Neuron (in vitro differentiated cells): ENCODE measurements at regions not wholly inside any gene's neighbourhood (a gene's known extent, or its start where the extent isn't known, plus 50 kb on each side); places are given as distances from the start of the nearest gene placed in this dataset.

Experiments used
- H2AFZ ChIP-seq: one replicate; pipeline ENCODE4 v1.6.1; 2013; ENCODE audit warnings: low read depth, mild to moderate bottlenecking, inconsistent platforms, low read length, moderate library complexity
- H3K27me3 ChIP-seq: one replicate; pipeline ENCODE4 v1.6.1; 2013; ENCODE audit warnings: low read length; ENCODE audit not compliant: insufficient read depth
- H3K36me3 ChIP-seq: one replicate; pipeline ENCODE4 v1.6.1; 2013; ENCODE audit warnings: low read length; ENCODE audit not compliant: insufficient read depth
- H3K4me1 ChIP-seq: one replicate; pipeline ENCODE4 v1.6.1; 2013; ENCODE audit warnings: low read length; ENCODE audit not compliant: insufficient read depth
- H3K4me3 ChIP-seq: 2 replicates; pipeline ENCODE4 v1.5.1; 2013; ENCODE audit warnings: mild to moderate bottlenecking, low read length, moderate library complexity
- H3K9me3 ChIP-seq: one replicate; pipeline ENCODE4 v1.6.1; 2013; ENCODE audit warnings: low read length

GRCh38 chr6:3592371-3592941 is 135.6 kb upstream of the SLC22A23 start:
- no peak overlapping the region for H2AFZ ChIP-seq
- no peaks in the 10 kb centered on the region for H3K9me3 ChIP-seq
- H3K4me1 ChIP-seq, result no peaks in the 10 kb centered on the region
- H3K36me3 ChIP-seq, result no peaks in the 10 kb centered on the region
- H3K4me3 ChIP-seq, result no peak overlapping the region
- H3K27me3 ChIP-seq, result no peaks in the 10 kb centered on the region

- H3K9me3 ChIP-seq, result peaks cover 3% of the 10 kb centered on the region
- H3K27me3 ChIP-seq, result no peaks in the 10 kb centered on the region
- H2AFZ ChIP-seq, result no peak overlapping the region
- H3K4me1 ChIP-seq, result no peaks in the 10 kb centered on the region
- H3K4me3 ChIP-seq, result no peak overlapping the region
- no peaks in the 10 kb centered on the region for H3K36me3 ChIP-seq
These were observed 135.1 kb upstream of the SLC22A23 start for GRCh38 chr6:3591970-3592369.

- Histone ChIP-seq H2AFZ (no peak overlapping the region), H3K4me3 (no peak overlapping the region), H3K9me3 (peaks cover 3% of the 10 kb centered on the region), H3K4me1 (no peaks in the 10 kb centered on the region), H3K36me3 (no peaks in the 10 kb centered on the region), H3K27me3 (no peaks in the 10 kb centered on the region)
These were observed 130.8 kb upstream of the SLC22A23 start for GRCh38 chr6:3587660-3588059.

- H3K4me1 ChIP-seq, result no peaks in the 10 kb centered on the region
- no peak overlapping the region for H2AFZ ChIP-seq
- no peaks in the 10 kb centered on the region for H3K27me3 ChIP-seq
- H3K36me3 ChIP-seq, result no peaks in the 10 kb centered on the region
- peaks cover 3% of the 10 kb centered on the region for H3K9me3 ChIP-seq
- no peak overlapping the region for H3K4me3 ChIP-seq
These were observed 128.6 kb upstream of the SLC22A23 start for GRCh38 chr6:3585320-3585935.

DNA sequence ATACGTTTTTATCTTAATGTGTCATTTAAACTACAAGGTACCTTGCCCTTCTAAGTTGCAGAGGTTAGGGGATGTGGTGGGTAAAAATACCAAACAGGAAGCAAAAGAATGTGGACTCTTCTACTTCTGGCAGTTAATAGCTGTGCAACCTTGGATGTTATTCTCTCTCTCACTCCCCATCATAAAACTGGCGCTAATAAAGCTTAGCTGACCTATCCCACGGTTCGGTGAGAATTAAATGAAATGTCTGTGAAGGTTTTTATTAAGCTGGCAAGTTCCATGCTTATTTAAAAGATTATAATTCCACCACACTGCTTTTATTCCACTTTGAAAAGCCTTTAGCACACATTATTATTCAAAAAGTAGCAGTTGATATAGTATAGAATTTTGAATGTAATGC is 127.8 kb upstream of the SLC22A23 start:
- Histone ChIP-seq H3K27me3 (no peaks in the 10 kb centered on the region), H3K4me3 (no peak overlapping the region), H3K4me1 (peaks cover 3% of the 10 kb centered on the region), H2AFZ (no peak overlapping the region), H3K36me3 (no peaks in the 10 kb centered on the region), H3K9me3 (peaks cover 3% of the 10 kb centered on the region)

GRCh38 chr6:3581469-3581868 is 124.6 kb upstream of the SLC22A23 start:
- Histone ChIP-seq H3K4me1 (peaks cover 3% of the 10 kb centered on the region), H3K9me3 (peaks cover 3% of the 10 kb centered on the region), H2AFZ (no peak overlapping the region), H3K27me3 (no peaks in the 10 kb centered on the region), H3K4me3 (no peak overlapping the region), H3K36me3 (no peaks in the 10 kb centered on the region)

- H3K9me3 ChIP-seq, result peaks cover 3% of the 10 kb centered on the region
- H3K4me1 ChIP-seq, result peaks cover 3% of the 10 kb centered on the region
- H3K27me3 ChIP-seq, result no peaks in the 10 kb centered on the region
- H3K36me3 ChIP-seq, result no peaks in the 10 kb centered on the region
- no peak overlapping the region for H2AFZ ChIP-seq
- no peak overlapping the region for H3K4me3 ChIP-seq
These were observed 122.9 kb upstream of the SLC22A23 start for GRCh38 chr6:3579652-3580175.

DNA sequence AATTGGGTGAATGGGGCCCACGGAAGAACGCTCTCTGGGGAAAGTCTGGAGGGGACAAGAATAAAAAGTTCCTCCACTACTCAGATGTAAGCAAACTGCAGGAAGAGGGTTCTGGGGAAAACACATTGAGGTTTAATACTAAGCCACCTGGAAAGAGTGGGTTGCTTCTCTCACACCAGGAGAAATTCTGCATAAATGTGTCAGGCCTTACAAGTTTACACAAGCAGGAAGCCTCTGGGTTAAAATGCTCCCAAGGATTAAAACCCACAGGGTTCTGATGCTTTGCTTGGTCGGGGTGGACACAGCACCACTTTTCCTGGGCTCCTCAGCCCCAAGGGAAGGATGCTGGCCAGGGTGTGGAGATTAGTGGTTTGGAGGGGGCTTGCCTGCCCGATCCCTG is 122.1 kb upstream of the SLC22A23 start:
- Histone ChIP-seq H2AFZ (no peak overlapping the region), H3K27me3 (no peaks in the 10 kb centered on the region), H3K4me3 (no peak overlapping the region), H3K4me1 (peaks cover 3% of the 10 kb centered on the region), H3K9me3 (peaks cover 3% of the 10 kb centered on the region), H3K36me3 (no peaks in the 10 kb centered on the region)

- Histone ChIP-seq H3K27me3 (no peaks in the 10 kb centered on the region), H3K4me1 (peaks cover 3% of the 10 kb centered on the region), H3K9me3 (peaks cover 3% of the 10 kb centered on the region), H2AFZ (no peak overlapping the region), H3K36me3 (no peaks in the 10 kb centered on the region), H3K4me3 (no peak overlapping the region)
These were observed 120.7 kb upstream of the SLC22A23 start for GRCh38 chr6:3577517-3577916.

DNA sequence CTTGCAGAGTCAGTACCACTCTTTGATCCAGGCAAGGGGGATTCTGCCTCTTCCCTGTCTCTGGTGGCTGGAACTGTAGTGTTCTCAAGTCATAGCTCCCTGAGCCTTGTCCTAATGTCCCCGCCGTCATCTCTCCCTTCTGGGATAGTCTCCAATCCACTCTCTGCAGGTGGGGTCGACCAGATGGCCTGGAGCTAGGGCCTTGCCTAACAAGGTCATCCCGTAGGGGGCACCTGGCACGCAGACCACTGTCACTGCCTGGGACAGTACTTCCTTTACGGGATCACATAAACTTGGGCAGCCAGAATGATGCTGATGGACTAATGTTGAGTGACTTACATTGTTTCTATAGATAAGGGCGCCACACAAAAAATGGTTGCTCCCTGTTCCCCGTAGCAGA is 118.9 kb upstream of the SLC22A23 start:
- H2AFZ ChIP-seq, result no peak overlapping the region
- peaks cover 3% of the 10 kb centered on the region for H3K4me1 ChIP-seq
- H3K27me3 ChIP-seq, result no peaks in the 10 kb centered on the region
- H3K9me3 ChIP-seq, result peaks cover 3% of the 10 kb centered on the region
- H3K36me3 ChIP-seq, result no peaks in the 10 kb centered on the region
- H3K4me3 ChIP-seq, result no peak overlapping the region

GRCh38 chr6:3575166-3575565 is 118.3 kb upstream of the SLC22A23 start:
- Histone ChIP-seq H3K27me3 (no peaks in the 10 kb centered on the region), H3K9me3 (peaks cover 3% of the 10 kb centered on the region), H2AFZ (no peak overlapping the region), H3K4me3 (no peak overlapping the region), H3K36me3 (no peaks in the 10 kb centered on the region), H3K4me1 (peaks cover 3% of the 10 kb centered on the region)

DNA sequence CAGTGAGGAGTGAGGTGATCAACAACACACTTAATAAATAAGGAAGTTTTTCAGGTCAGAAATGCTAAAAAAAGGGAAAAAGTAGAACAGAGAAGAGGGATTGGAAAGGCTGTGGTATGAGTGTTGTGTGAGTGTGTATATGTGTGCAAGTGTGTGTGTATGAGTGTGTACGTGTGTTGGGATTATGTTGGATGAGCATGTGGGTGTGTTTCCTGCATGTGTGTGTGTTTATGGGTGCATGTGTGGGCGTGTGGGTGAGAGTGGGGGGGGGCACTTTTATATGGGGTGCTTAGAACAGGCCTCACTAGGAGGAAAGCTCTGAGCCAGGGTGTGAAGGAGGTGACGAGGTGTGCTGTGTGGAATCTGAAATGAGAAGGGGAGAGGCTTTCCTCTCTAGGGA is 116.8 kb upstream of the SLC22A23 start:
- no peaks in the 10 kb centered on the region for H3K27me3 ChIP-seq
- H3K9me3 ChIP-seq, result peaks cover 3% of the 10 kb centered on the region
- peaks cover 2% of the 10 kb centered on the region for H3K4me1 ChIP-seq
- no peaks in the 10 kb centered on the region for H3K36me3 ChIP-seq
- H3K4me3 ChIP-seq, result no peak overlapping the region
- H2AFZ ChIP-seq, result no peak overlapping the region

DNA sequence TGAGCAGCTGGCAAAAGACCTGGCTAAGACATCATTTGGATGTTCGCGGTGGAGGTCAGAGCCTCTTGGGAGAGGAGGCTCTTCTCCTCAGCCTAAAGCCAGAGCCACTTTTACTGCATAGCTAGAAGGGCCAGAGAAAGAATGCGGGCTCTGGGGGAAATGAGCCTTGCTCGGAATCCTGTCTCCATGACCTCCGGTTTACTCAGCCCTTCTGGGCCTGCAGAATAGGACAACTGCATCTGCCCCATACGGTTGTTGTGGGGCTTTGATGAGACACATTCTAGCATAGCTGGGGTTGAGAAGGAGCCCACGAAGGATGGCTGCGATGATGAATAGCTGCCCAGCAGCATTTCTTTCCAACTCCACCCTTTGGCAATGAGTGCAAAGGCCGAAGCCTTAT is 115.0 kb upstream of the SLC22A23 start:
- H3K27me3 ChIP-seq, result no peaks in the 10 kb centered on the region
- H3K9me3 ChIP-seq, result no peaks in the 10 kb centered on the region
- no peak overlapping the region for H3K4me3 ChIP-seq
- H2AFZ ChIP-seq, result no peak overlapping the region
- H3K36me3 ChIP-seq, result no peaks in the 10 kb centered on the region
- peaks cover 2% of the 10 kb centered on the region for H3K4me1 ChIP-seq

DNA sequence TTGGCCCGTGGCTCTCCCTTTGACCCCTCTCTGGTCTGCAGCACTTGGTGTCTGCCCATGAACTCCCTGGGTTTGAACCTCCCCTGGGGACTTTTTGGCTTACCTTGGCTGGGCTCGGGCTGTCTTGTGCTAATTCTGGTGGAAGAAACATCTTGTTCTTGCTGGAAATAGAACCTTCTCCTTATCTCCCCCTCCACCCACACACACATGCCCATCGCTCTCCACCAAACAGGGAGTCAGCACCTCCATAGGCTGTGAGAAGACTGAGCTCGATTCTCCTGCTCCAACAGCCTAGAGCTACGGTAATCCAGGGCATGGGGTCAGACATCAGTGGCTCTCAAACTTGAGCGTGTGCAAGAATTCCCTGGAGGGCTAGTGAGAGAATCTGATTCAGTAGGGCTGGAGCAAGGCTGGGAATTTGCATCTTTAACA is 114.4 kb upstream of the SLC22A23 start:
- no peaks in the 10 kb centered on the region for H3K9me3 ChIP-seq
- H3K36me3 ChIP-seq, result no peaks in the 10 kb centered on the region
- H3K4me1 ChIP-seq, result peaks cover 2% of the 10 kb centered on the region
- H3K4me3 ChIP-seq, result no peak overlapping the region
- no peaks in the 10 kb centered on the region for H3K27me3 ChIP-seq
- H2AFZ ChIP-seq, result no peak overlapping the region
